ENCODE measurements at regions not wholly inside any gene's neighbourhood (a gene's known extent, or its start where the extent isn't known, plus 50 kb on each side); places are given as distances from the start of the nearest gene placed in this dataset.

DNA sequence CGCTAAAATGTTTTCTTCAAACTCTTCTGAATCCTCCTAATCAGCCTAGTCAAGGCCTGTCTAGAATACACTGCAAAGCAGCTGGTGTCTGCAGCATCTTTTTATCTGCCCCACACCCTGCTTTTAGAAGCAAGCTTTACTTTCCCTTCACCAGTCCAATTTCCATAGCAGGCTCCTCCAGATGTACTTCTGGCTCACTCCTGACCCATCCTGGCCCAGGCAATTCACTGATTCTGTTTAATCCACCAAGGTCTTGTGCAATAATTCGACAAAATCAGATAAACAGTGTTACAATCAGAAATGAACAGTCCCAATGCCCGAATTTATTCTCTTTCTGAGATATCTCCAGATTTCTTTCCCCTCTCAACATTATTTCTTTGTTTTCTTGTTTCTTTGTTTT, 415.2 kb upstream of the SGCG start:
- Histone ChIP-seq H2AFZ (ENCODE audit: low read length, unreplicated experiment) (no peak overlapping the region), H3K4me1 (ENCODE audit: control insufficient read depth, insufficient read depth, low read length, unreplicated experiment) (no peaks in the 10 kb centered on the region), H3K79me2 (ENCODE audit: control insufficient read depth, insufficient read depth, low read length, unreplicated experiment) (no peaks in the 10 kb centered on the region), H3K4me3 (ENCODE audit: low read depth, low read length) (no peak overlapping the region), H3K36me3 (ENCODE audit: insufficient read depth, low read length) (no peaks in the 10 kb centered on the region), H3K27ac (ENCODE audit: low read depth, low read length) (no peak overlapping the region), H3K27me3 (ENCODE audit: insufficient read depth, low read length) (no peaks in the 10 kb centered on the region)

DNA sequence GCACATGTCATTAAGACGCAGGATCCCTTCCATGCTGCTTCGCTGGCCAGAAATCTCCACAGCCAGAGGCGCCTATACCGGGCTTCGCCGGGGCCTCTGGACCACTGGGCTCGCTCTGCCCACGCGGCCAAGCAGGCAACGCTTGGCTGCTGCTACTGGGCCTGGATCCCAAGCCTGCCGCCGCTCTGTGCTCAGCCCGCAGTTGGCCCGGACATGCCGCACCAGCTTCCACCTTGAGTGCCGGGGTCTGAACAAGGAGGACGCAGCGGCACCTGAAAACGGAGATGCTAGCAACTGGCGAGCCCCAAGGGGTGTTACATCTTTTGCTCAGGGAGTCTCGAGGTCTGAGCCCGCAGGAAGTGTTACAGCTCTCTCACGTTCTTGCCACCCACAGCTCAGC, 409.9 kb upstream of the SGCG start:
- Histone ChIP-seq H2AFZ (ENCODE audit: low read length, unreplicated experiment) (no peak overlapping the region), H3K4me1 (ENCODE audit: control insufficient read depth, insufficient read depth, low read length, unreplicated experiment) (no peaks in the 10 kb centered on the region), H3K27me3 (ENCODE audit: insufficient read depth, low read length) (no peaks in the 10 kb centered on the region), H3K4me3 (ENCODE audit: low read depth, low read length) (no peak overlapping the region), H3K27ac (ENCODE audit: low read depth, low read length) (no peak overlapping the region), H3K79me2 (ENCODE audit: control insufficient read depth, insufficient read depth, low read length, unreplicated experiment) (no peaks in the 10 kb centered on the region), H3K36me3 (ENCODE audit: insufficient read depth, low read length) (no peaks in the 10 kb centered on the region)

DNA sequence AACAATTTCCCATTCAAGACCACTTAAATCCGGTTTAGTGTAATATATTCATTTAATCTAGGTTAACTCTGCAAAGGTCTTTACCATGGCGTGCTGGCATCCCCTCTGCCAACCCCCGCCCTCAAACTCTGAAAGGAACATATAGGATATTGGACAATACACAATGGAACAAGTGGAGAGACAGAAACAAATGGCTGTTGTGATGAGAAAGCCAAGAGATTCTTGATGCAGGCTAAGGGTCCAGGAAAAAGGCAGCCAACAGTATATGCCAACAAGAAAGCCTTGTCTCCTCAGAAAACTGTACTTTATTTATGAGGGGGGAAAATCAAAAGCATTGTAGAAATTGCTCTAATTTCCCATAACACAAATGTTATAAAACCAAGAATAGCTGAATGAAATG, 407.3 kb upstream of the SGCG start:
- no peaks in the 10 kb centered on the region for H3K79me2 ChIP-seq (ENCODE audit: control insufficient read depth, insufficient read depth, low read length, unreplicated experiment)
- no peak overlapping the region for H3K4me3 ChIP-seq (ENCODE audit: low read depth, low read length)
- H3K27ac ChIP-seq (ENCODE audit: low read depth, low read length), result no peak overlapping the region
- H3K36me3 ChIP-seq (ENCODE audit: insufficient read depth, low read length), result no peaks in the 10 kb centered on the region
- no peaks in the 10 kb centered on the region for H3K27me3 ChIP-seq (ENCODE audit: insufficient read depth, low read length)
- no peak overlapping the region for H2AFZ ChIP-seq (ENCODE audit: low read length, unreplicated experiment)
- no peaks in the 10 kb centered on the region for H3K4me1 ChIP-seq (ENCODE audit: control insufficient read depth, insufficient read depth, low read length, unreplicated experiment)

DNA sequence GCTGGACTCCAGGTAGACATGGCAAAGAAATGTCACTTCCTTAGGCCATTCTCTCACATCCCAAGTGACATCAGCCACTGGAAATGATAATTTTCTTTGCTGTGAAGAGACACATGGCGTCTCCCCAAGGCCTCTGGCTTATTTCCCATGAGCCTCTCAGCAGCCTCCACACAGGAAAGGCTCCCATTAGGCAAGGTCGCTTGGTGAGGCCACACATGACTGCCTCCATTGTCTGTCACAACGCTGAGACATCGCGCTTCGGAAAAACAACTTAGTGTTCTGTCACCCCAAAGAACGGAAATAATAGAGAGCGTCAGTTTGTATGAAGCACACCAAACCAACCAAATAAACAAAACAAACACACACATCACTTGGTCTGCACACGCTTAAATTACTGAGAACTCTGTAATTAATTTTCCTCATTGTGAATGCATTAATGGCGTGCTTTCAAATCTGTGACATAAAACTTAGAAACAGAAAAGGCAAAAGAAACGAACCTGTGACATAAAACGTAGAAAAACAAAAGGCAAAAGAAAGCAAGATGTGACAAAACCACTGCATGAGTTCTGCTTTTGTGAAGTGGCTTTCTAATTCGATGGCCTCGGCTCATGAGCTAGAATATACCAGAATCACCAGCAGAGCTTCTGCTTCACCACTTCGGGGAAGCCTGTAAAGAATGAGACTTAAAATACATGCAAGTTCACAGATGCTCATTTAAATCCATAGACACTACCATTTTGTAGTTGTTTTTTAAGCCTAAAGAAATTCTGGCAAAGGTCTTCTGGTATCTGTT, 404.2 kb upstream of the SGCG start:
- Histone ChIP-seq H2AFZ (ENCODE audit: low read length, unreplicated experiment) (no peak overlapping the region), H3K79me2 (ENCODE audit: control insufficient read depth, insufficient read depth, low read length, unreplicated experiment) (no peaks in the 10 kb centered on the region), H3K4me3 (ENCODE audit: low read depth, low read length) (no peak overlapping the region), H3K27ac (ENCODE audit: low read depth, low read length) (no peak overlapping the region), H3K27me3 (ENCODE audit: insufficient read depth, low read length) (no peaks in the 10 kb centered on the region), H3K4me1 (ENCODE audit: control insufficient read depth, insufficient read depth, low read length, unreplicated experiment) (no peaks in the 10 kb centered on the region), H3K36me3 (ENCODE audit: insufficient read depth, low read length) (no peaks in the 10 kb centered on the region)

DNA sequence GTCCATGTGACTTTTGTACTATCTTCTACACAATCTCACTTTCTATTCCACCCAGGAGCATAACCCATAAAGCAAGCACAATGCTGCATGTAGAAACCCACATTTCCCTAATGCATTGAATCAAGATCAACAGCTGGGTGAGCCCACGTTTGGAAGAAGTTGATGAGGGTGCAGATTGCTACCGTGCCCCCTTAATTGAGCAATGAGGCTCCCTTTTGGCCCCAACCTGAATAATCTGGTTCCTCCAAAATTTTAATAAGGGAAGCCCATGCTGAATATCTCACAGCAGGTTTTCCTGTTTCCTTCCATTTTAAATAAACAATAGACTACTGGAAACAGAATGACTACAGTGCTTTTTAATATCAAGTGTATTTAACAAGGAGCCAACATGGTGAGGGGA, 403.6 kb upstream of the SGCG start:
- no peaks in the 10 kb centered on the region for H3K79me2 ChIP-seq (ENCODE audit: control insufficient read depth, insufficient read depth, low read length, unreplicated experiment)
- H3K4me1 ChIP-seq (ENCODE audit: control insufficient read depth, insufficient read depth, low read length, unreplicated experiment), result no peaks in the 10 kb centered on the region
- H3K4me3 ChIP-seq (ENCODE audit: low read depth, low read length), result no peak overlapping the region
- H2AFZ ChIP-seq (ENCODE audit: low read length, unreplicated experiment), result no peak overlapping the region
- no peaks in the 10 kb centered on the region for H3K36me3 ChIP-seq (ENCODE audit: insufficient read depth, low read length)
- no peaks in the 10 kb centered on the region for H3K27me3 ChIP-seq (ENCODE audit: insufficient read depth, low read length)
- no peak overlapping the region for H3K27ac ChIP-seq (ENCODE audit: low read depth, low read length)

DNA sequence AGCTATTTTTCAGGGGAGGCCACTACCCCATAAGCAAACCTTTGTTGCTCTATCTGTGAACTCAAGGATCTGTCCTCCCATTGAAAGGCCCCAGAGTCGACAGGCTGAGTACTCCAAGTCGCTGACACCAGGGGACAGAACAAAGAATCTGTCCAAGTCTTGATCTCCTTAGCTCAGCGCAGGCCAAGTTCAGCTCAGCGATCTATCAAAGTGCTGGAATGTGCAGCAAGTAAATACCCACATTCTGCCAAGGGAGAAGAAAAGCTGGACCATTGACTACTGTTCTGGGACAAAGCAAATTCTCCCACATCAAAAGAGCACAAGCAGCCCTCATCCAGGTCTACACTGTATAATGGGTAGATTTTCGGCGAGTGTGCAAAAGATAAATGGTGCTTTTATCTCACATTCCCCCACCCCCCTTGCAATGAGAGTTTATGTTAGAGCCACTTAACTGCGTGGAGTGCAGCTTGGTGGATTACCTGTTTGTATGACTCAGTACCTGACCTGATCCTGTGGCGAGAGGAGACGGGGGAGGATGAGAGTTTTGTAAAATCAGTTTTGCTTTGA, 391.7 kb upstream of the SGCG start:
- no peak overlapping the region for H3K4me3 ChIP-seq (ENCODE audit: low read depth, low read length)
- no peaks in the 10 kb centered on the region for H3K79me2 ChIP-seq (ENCODE audit: control insufficient read depth, insufficient read depth, low read length, unreplicated experiment)
- H2AFZ ChIP-seq (ENCODE audit: low read length, unreplicated experiment), result no peak overlapping the region
- H3K36me3 ChIP-seq (ENCODE audit: insufficient read depth, low read length), result no peaks in the 10 kb centered on the region
- H3K4me1 ChIP-seq (ENCODE audit: control insufficient read depth, insufficient read depth, low read length, unreplicated experiment), result no peaks in the 10 kb centered on the region
- H3K27me3 ChIP-seq (ENCODE audit: insufficient read depth, low read length), result peaks cover 11% of the 10 kb centered on the region
- no peak overlapping the region for H3K27ac ChIP-seq (ENCODE audit: low read depth, low read length)

DNA sequence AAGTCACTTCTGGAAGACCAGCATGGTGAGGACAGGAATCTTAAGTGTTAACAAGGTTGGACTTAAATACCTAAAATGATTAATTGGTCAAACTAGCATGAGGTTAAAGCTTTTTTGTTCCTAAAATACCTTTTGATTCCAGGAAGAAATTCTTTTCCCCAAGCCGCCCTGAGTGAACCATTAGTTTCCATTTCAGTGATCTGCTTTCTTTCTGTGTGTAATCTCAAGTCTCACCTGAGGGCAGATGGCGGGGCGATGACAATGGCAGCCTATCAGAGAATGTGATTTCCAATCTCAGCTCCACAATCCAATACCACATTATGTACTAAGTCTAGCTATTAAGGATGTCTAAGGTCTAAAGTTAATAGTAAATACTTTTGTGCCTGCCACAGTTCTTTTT, 390.9 kb upstream of the SGCG start:
- Histone ChIP-seq H3K79me2 (ENCODE audit: control insufficient read depth, insufficient read depth, low read length, unreplicated experiment) (no peaks in the 10 kb centered on the region), H3K27me3 (ENCODE audit: insufficient read depth, low read length) (peaks cover 14% of the 10 kb centered on the region), H2AFZ (ENCODE audit: low read length, unreplicated experiment) (no peak overlapping the region), H3K4me3 (ENCODE audit: low read depth, low read length) (no peak overlapping the region), H3K27ac (ENCODE audit: low read depth, low read length) (no peak overlapping the region), H3K4me1 (ENCODE audit: control insufficient read depth, insufficient read depth, low read length, unreplicated experiment) (no peaks in the 10 kb centered on the region), H3K36me3 (ENCODE audit: insufficient read depth, low read length) (no peaks in the 10 kb centered on the region)

DNA sequence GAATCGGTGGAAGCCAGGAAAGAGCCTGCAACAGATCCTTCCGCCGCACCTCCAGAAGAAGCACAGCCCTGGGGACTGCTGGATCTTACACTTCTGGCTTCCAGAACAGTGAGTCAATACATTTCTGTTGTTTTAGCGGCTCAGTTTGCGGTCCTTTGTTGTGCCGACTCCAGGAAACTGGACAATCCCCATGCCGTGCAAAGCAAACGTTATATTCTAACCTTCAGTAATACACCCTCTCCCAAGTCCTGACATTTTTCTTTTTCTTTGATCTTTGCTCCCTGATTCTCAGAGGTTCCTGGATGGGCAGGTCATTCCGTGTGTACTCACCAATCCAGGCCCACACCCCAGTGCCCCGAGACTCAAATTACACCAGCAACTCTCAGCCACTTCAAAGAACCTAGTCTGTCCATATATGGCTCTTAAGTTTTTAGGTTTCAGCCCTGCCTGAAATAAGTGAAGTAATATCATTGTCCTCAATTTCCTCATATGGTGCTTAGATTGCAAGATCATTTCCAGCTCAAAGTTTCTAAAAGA, 387.1 kb upstream of the SGCG start:
- Histone ChIP-seq H3K27ac (ENCODE audit: low read depth, low read length) (no peak overlapping the region), H3K27me3 (ENCODE audit: insufficient read depth, low read length) (peaks cover 17% of the 10 kb centered on the region)

DNA sequence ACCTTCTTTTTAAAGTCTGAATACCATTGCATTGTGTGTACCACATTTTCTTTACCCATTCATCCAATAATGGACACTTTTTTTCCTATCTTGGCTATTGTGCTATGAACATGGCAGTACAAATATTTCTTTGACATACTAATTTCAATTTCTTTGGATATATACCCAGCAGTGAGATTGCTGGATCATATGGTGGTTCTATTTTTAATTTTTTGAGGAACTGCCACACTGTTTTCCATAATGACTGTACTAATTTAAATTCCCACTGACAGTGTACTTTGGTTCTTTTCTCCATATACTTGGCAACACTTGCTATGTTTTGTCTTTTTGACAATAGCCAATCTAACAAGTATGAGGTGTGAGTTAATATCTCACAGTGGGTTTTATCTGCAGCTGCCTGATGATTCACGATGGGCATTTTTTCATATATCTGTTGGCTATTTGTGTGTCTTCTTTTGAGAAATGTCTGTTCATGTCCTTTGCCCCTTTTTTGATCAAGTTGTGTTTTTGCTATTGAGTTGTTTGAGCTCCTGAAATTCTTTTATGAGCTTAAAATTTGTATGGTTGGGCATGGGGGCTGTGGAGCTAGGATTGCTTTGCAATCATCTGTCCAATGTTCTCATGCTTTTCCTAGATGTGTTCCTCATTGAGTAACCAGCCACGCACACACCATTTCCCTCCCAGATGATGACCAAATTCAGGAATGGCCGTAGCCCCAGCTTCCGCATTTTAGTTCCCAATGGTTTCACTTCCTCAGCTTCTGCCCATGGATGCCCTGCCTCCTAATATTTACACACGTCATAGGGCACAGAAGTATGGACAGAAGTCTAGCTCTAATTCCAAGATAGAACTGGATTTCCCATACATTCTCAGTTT, 380.0 kb upstream of the SGCG start:
- H3K4me1 ChIP-seq (ENCODE audit: control insufficient read depth, insufficient read depth, low read length, unreplicated experiment), result no peaks in the 10 kb centered on the region
- no peaks in the 10 kb centered on the region for H3K79me2 ChIP-seq (ENCODE audit: control insufficient read depth, insufficient read depth, low read length, unreplicated experiment)
- H3K27ac ChIP-seq (ENCODE audit: low read depth, low read length), result no peak overlapping the region
- H2AFZ ChIP-seq (ENCODE audit: low read length, unreplicated experiment), result no peak overlapping the region
- no peak overlapping the region for H3K4me3 ChIP-seq (ENCODE audit: low read depth, low read length)
- no peaks in the 10 kb centered on the region for H3K36me3 ChIP-seq (ENCODE audit: insufficient read depth, low read length)
- peaks cover 11% of the 10 kb centered on the region; the same call in 1 of the 2 replicates for H3K27me3 ChIP-seq (ENCODE audit: insufficient read depth, low read length)

More for the DNA sequence above, 387.1 kb upstream of the SGCG start:
- no peaks in the 10 kb centered on the region for H3K4me1 ChIP-seq (ENCODE audit: control insufficient read depth, insufficient read depth, low read length, unreplicated experiment)
- no peak overlapping the region for H2AFZ ChIP-seq (ENCODE audit: low read length, unreplicated experiment)
- H3K36me3 ChIP-seq (ENCODE audit: insufficient read depth, low read length), result no peaks in the 10 kb centered on the region
- H3K79me2 ChIP-seq (ENCODE audit: control insufficient read depth, insufficient read depth, low read length, unreplicated experiment), result no peaks in the 10 kb centered on the region
- no peak overlapping the region for H3K4me3 ChIP-seq (ENCODE audit: low read depth, low read length)

DNA sequence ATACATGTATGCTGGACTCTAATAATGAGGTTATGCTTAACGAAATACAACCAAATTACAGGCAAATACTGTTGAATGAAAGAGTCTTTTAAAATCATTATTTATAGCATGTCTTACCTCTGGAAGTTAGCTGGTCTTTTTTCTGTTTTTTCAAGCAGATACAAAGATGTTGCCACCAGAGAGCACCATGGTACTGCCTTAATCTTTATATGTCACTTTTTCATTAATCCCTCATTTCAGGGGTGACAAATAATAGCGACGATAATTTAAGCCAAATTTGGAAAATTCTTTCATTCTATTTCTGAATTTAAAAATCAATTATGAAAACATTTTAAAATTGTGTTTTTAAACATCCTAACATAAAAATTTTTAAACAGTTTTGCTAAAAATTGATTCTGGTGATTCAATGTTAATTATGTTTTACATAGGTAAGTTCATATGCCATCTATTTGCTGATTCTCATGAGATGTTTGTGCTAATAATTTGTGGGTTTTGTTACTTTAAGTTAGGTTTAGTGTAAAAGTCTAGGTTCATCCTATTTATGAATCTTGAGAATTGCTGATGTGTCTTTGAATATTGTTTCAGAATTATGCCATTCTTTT, 379.3 kb upstream of the SGCG start:
- Histone ChIP-seq H3K4me1 (ENCODE audit: control insufficient read depth, insufficient read depth, low read length, unreplicated experiment) (no peaks in the 10 kb centered on the region), H2AFZ (ENCODE audit: low read length, unreplicated experiment) (no peak overlapping the region), H3K79me2 (ENCODE audit: control insufficient read depth, insufficient read depth, low read length, unreplicated experiment) (no peaks in the 10 kb centered on the region), H3K27ac (ENCODE audit: low read depth, low read length) (no peak overlapping the region), H3K4me3 (ENCODE audit: low read depth, low read length) (no peak overlapping the region), H3K27me3 (ENCODE audit: insufficient read depth, low read length) (peaks cover 11% of the 10 kb centered on the region; the same call in 1 of the 2 replicates), H3K36me3 (ENCODE audit: insufficient read depth, low read length) (no peaks in the 10 kb centered on the region)
